CD14-positive monocyte (primary cell): ENCODE measurements at regions not wholly inside any gene's neighbourhood (a gene's known extent, or its start where the extent isn't known, plus 50 kb on each side); places are given as distances from the start of the nearest gene placed in this dataset.

Source experiments
- DNase-seq, 3 donors: peaks; one replicate each; pipeline ENCODE4 v3.0.0-alpha.2; 2011 to 2022
- H2AFZ ChIP-seq: 2 replicates; pipeline ENCODE4 v1.6.0; 2012; ENCODE audit warnings: mild to moderate bottlenecking, low read depth, low read length, inconsistent platforms; ENCODE audit not compliant: insufficient read depth, poor library complexity, severe bottlenecking
- H3K27ac ChIP-seq, 2 donors: 1 replicate in 1 of 2; 2 replicates in 1 of 2; pipeline ENCODE4 v1.5.1; 2012 to 2013; ENCODE audit warnings: low read length in 2 of 2, control low read depth in 1 of 2, inconsistent platforms in 1 of 2, low read depth in 1 of 2, mild to moderate bottlenecking in 1 of 2
- H3K27me3 ChIP-seq, 2 donors: one replicate each; pipeline versions ENCODE4 v1.6.0 to v1.6.1; 2011 to 2013; ENCODE audit warnings: low read length in 2 of 2; ENCODE audit not compliant: control insufficient read depth in 2 of 2, insufficient read depth in 2 of 2
- H3K36me3 ChIP-seq, 2 donors: replicated peaks in 1 of 2; 1 replicate in 1 of 2; 2 replicates in 1 of 2; pipeline versions ENCODE4 v1.5.1 to v1.6.1; 2012 to 2013; ENCODE audit warnings: low read length in 2 of 2, control low read depth in 1 of 2, inconsistent platforms in 1 of 2, mild to moderate bottlenecking in 1 of 2; ENCODE audit not compliant: insufficient read depth in 2 of 2, control insufficient read depth in 1 of 2
- H3K4me1 ChIP-seq, 2 donors: 1 replicate in 1 of 2; 2 replicates in 1 of 2; pipeline versions ENCODE4 v1.5.1 to v1.6.1; 2012 to 2013; ENCODE audit warnings: low read length in 2 of 2, control low read depth in 1 of 2, inconsistent platforms in 1 of 2, mild to moderate bottlenecking in 1 of 2, moderate library complexity in 1 of 2; ENCODE audit not compliant: insufficient read depth in 2 of 2, control insufficient read depth in 1 of 2
- H3K4me2 ChIP-seq: replicated peaks from 2 replicates; pipeline ENCODE3; 2012; ENCODE audit warnings: low read length, moderate library complexity, mild to moderate bottlenecking; ENCODE audit not compliant: poor library complexity, severe bottlenecking; ENCODE audit errors: extremely low read depth
- H3K4me3 ChIP-seq, 3 experiments: fragments of 200-600 bp in 1 of 3; sonication (generic) in 1 of 3; replicated peaks in 1 of 3; 1 replicate in 2 of 3; 2 replicates in 1 of 3; pipeline ENCODE4 v1.5.1; 2011 to 2013; ENCODE audit warnings: low read length in 3 of 3, mild to moderate bottlenecking in 3 of 3, control low read depth in 2 of 3, low read depth in 2 of 3, inconsistent platforms in 1 of 3, moderate library complexity in 1 of 3
- H3K79me2 ChIP-seq: 2 replicates; pipeline ENCODE4 v1.6.0; 2012; ENCODE audit warnings: mild to moderate bottlenecking, control low read depth, inconsistent platforms, low read length, moderate library complexity; ENCODE audit not compliant: insufficient read depth
- H3K9ac ChIP-seq: 2 replicates; pipeline ENCODE4 v1.6.0; 2017; ENCODE audit warnings: low read length, mild to moderate bottlenecking; ENCODE audit not compliant: insufficient read depth, poor library complexity, severe bottlenecking
- H3K9me3 ChIP-seq, 2 donors: replicated peaks in 1 of 2; 1 replicate in 1 of 2; 2 replicates in 1 of 2; pipeline versions ENCODE4 v1.5.1 to v1.6.1; 2012 to 2013; ENCODE audit warnings: low read length in 2 of 2, control low read depth in 1 of 2; ENCODE audit not compliant: control insufficient read depth in 1 of 2, insufficient read depth in 1 of 2
- H4K20me1 ChIP-seq: 2 replicates; pipeline ENCODE4 v1.6.0; 2012; ENCODE audit warnings: mild to moderate bottlenecking, low read length, control low read depth, moderate library complexity; ENCODE audit not compliant: insufficient read depth
- H3K27ac Mint-ChIP-seq, 7 donors: one replicate each; pipeline ENCODE4 v1.8.0; 2020; ENCODE audit warnings: mild to moderate bottlenecking in 7 of 7, mixed read lengths in 7 of 7, moderate library complexity in 6 of 7, inconsistent platforms in 2 of 7
- H3K27me3 Mint-ChIP-seq, 3 donors: one replicate each; pipeline ENCODE4 v1.8.0; 2021 to 2022; ENCODE audit warnings: low read depth in 3 of 3, mild to moderate bottlenecking in 3 of 3, mixed read lengths in 3 of 3, moderate library complexity in 3 of 3, inconsistent platforms in 1 of 3
- H3K36me3 Mint-ChIP-seq, 2 donors: one replicate each; pipeline ENCODE4 v1.8.0; 2020; ENCODE audit warnings: mixed read lengths in 2 of 2, inconsistent platforms in 1 of 2, mild to moderate bottlenecking in 1 of 2
- H3K4me1 Mint-ChIP-seq: one replicate; pipeline ENCODE4 v1.8.0; 2020; ENCODE audit warnings: mild to moderate bottlenecking, mixed read lengths
- H3K4me3 Mint-ChIP-seq, 2 donors: one replicate each; pipeline ENCODE4 v1.8.0; 2020; ENCODE audit warnings: mild to moderate bottlenecking in 2 of 2, mixed read lengths in 2 of 2, moderate library complexity in 1 of 2
- H3K9me3 Mint-ChIP-seq, 7 donors: one replicate each; pipeline ENCODE4 v1.8.0; 2020 to 2022; ENCODE audit warnings: mixed read lengths in 7 of 7, mild to moderate bottlenecking in 6 of 7, moderate library complexity in 6 of 7, inconsistent platforms in 2 of 7
- CTCF ChIP-seq: fragments of 200-600 bp; IDR thresholded peaks from one replicate; pipeline ENCODE4 v1.8.0; 2022; ENCODE audit warnings: antibody characterized with exemption, mild to moderate bottlenecking
- WGBS: methylation state at CpG from one replicate; pipeline ENCODE4 v1.1.5; 2013; ENCODE audit warnings: missing lambda C conversion rate; ENCODE audit not compliant: insufficient coverage; 5-methylcytosine and 5-hydroxymethylcytosine counted together
- intact Hi-C, 2 donors: fragments of 100-400 bp; cut with micrococcal nuclease; formaldehyde crosslinking; loops; one replicate each; pipeline versions ENCODE4 v1.15.0 to v1.15.1; 2023

GRCh38 chr16:55236655-55237054 is 87.3 kb upstream of the IRX6 start:
- DNase-seq, result no peak
- no peaks in the 10 kb centered on the region for H3K4me1 ChIP-seq
- no peaks in the 10 kb centered on the region for H3K36me3 ChIP-seq
- no peaks in the 10 kb centered on the region for H3K4me1 Mint-ChIP-seq
- H3K9me3 ChIP-seq, result no peaks in the 10 kb centered on the region
- H3K4me3 Mint-ChIP-seq, result no peak overlapping the region
- TF ChIP-seq CTCF, result no peak
- intact Hi-C loops, result no loop called here
- H3K4me3 ChIP-seq, result no peak overlapping the region
- H3K79me2 ChIP-seq, result no peaks in the 10 kb centered on the region
- no peak overlapping the region for H3K27ac ChIP-seq
- no peak overlapping the region for H2AFZ ChIP-seq
- H4K20me1 ChIP-seq, result no peaks in the 10 kb centered on the region
- H3K9me3 Mint-ChIP-seq, result peaks cover 0 to 4% (median 0%) of the 10 kb centered on the region in 7 donors
- no peak overlapping the region for H3K4me2 ChIP-seq
- H3K27me3 Mint-ChIP-seq, result peaks cover 0 to 13% (median 7%) of the 10 kb centered on the region in 3 donors
- WGBS, result 69% methylated on average over 2 of the region's 5 CpGs
- H3K36me3 Mint-ChIP-seq, result no peaks in the 10 kb centered on the region
- no peak overlapping the region for H3K9ac ChIP-seq
- no peaks in the 10 kb centered on the region for H3K27me3 ChIP-seq
- H3K27ac Mint-ChIP-seq, result no peak overlapping the region

- Mint-ChIP-seq H3K27ac (no peak overlapping the region), H3K9me3 (peaks cover 0 to 3% (median 1%) of the 10 kb centered on the region in 7 donors), H3K4me3 (no peak overlapping the region), H3K36me3 (no peaks in the 10 kb centered on the region), H3K4me1 (no peaks in the 10 kb centered on the region), H3K27me3 (peaks cover 4 to 15% (median 6%) of the 10 kb centered on the region in 3 donors)
- Histone ChIP-seq H4K20me1 (no peaks in the 10 kb centered on the region), H3K27me3 (no peaks in the 10 kb centered on the region), H2AFZ (no peak overlapping the region), H3K4me2 (no peak overlapping the region), H3K4me1 (no peaks in the 10 kb centered on the region), H3K4me3 (no peak overlapping the region), H3K9me3 (no peaks in the 10 kb centered on the region), H3K36me3 (no peaks in the 10 kb centered on the region), H3K79me2 (no peaks in the 10 kb centered on the region), H3K27ac (no peak overlapping the region), H3K9ac (no peak overlapping the region)
- TF ChIP-seq CTCF, result no peak
- no peak for DNase-seq
- intact Hi-C loops, result no loop called here
These were observed 84.3 kb upstream of the IRX6 start for GRCh38 chr16:55239723-55240122.
